ENCODE measurements at regions not wholly inside any gene's neighbourhood (a gene's known extent, or its start where the extent isn't known, plus 50 kb on each side); places are given as distances from the start of the nearest gene placed in this dataset.

GRCh38 chr1:14375226-14375625 lies 223.3 kb upstream of the KAZN start:
- TF ChIP-seq CTCF (IDR thresholded peaks at IDR 0.05): no peak
- 87 to 91% methylated on average over 5 of the region's 5 CpGs for WGBS, 2 donors
- intact Hi-C loops (cut with DNase I): no loop called here

GRCh38 chr1:14377386-14377785 lies 221.1 kb upstream of the KAZN start:
- Histone ChIP-seq H3K27ac (no peak overlapping the region), H3K36me3 (no peaks in the 10 kb centered on the region), H3K9me3 (peaks cover 0 to 38% (median 17%) of the 10 kb centered on the region in 11 donors), H3K4me3 (no peak overlapping the region), H3K4me1 (no peaks in the 10 kb centered on the region), H3K27me3 (no peaks in the 10 kb centered on the region)
- intact Hi-C loops (cut with DNase I): no loop called here
- WGBS, 2 donors: 75 to 79% methylated on average over 5 of the region's 5 CpGs
- TF ChIP-seq CTCF (IDR thresholded peaks at IDR 0.05): no peak
- ATAC-seq (no peak), DNase-seq (no peak)

More at GRCh38 chr1:14375226-14375625, 223.3 kb upstream of the KAZN start:
- Histone ChIP-seq H3K27ac (no peak overlapping the region), H3K4me1 (no peaks in the 10 kb centered on the region), H3K4me3 (no peak overlapping the region), H3K27me3 (peaks cover 0 to 10% (median 8%) of the 10 kb centered on the region in 7 donors), H3K36me3 (no peaks in the 10 kb centered on the region), H3K9me3 (peaks cover 0 to 20% (median 4%) of the 10 kb centered on the region in 11 donors)
- no peak for ATAC-seq
- no peak for DNase-seq

GRCh38 chr1:14380408-14380807 lies 218.1 kb upstream of the KAZN start:
- H3K27me3 ChIP-seq: no peaks in the 10 kb centered on the region
- no peaks in the 10 kb centered on the region for H3K36me3 ChIP-seq
- WGBS, 2 donors: 74 to 82% methylated on average over 1 of the region's 1 CpG
- DNase-seq: no peak
- H3K27ac ChIP-seq: no peak overlapping the region
- no peak overlapping the region for H3K4me3 ChIP-seq
- intact Hi-C loops (cut with DNase I): no loop called here
- no peak for TF ChIP-seq CTCF (IDR thresholded peaks at IDR 0.05)
- no peaks in the 10 kb centered on the region for H3K4me1 ChIP-seq
- no peak for ATAC-seq
- H3K9me3 ChIP-seq: peaks cover 0 to 42% (median 17%) of the 10 kb centered on the region in 11 donors

- Histone ChIP-seq H3K27me3 (peaks cover 0 to 23% (median 0%) of the 10 kb centered on the region in 7 donors), H3K4me1 (no peaks in the 10 kb centered on the region), H3K9me3 (peaks cover 0 to 11% (median 0%) of the 10 kb centered on the region in 11 donors), H3K36me3 (no peaks in the 10 kb centered on the region), H3K4me3 (no peak overlapping the region), H3K27ac (no peak overlapping the region)
- TF ChIP-seq CTCF (IDR thresholded peaks at IDR 0.05): no peak
- intact Hi-C loops (cut with DNase I): no loop called here
- 19 to 26% methylated on average over 1 of the region's 1 CpG for WGBS, 2 donors
- DNase-seq (no peak), ATAC-seq (no peak)
Measured at GRCh38 chr1:14390816-14391215, 207.7 kb upstream of the KAZN start.

Measured in heart right ventricle (tissue), 16 donors.